PC-9 (cell line): ENCODE measurements at regions not wholly inside any gene's neighbourhood (a gene's known extent, or its start where the extent isn't known, plus 50 kb on each side); places are given as distances from the start of the nearest gene placed in this dataset.

Source experiments
- BruUV-seq: library from RNA; stranded (reverse); fragments of 400-500 nt; replicated peaks from 2 replicates; lab custom pipeline; 2021; lab: Mats Ljungman, UMichigan
- CTCF ChIA-PET: fragments of 300-600 bp; sonication (Branson Sonifier 250); formaldehyde crosslinking; loops from one replicate; lab custom pipeline; 2022; ENCODE audit warnings: antibody characterized with exemption; lab: Charles Lee
- POLR2A ChIA-PET: fragments of 300-600 bp; sonication (Branson Sonifier 250); formaldehyde crosslinking; loops from one replicate; lab custom pipeline; 2022; ENCODE audit warnings: antibody characterized with exemption; ENCODE audit not compliant: unreplicated experiment; lab: Charles Lee
- DNase-seq, 2 experiments: peaks; one replicate each; pipeline versions ENCODE4 v3.0.0 to v3.0.0-alpha.2; 2015 to 2022; ENCODE audit warnings: mixed read lengths in 1 of 2
- H2AFZ ChIP-seq: fragments of 200-600 bp; sonication (generic); 2 replicates; pipeline ENCODE4 v1.8.1; 2017; ENCODE audit warnings: antibody characterized with exemption
- H3F3A ChIP-seq: fragments of 200-600 bp; sonication (generic); 2 replicates; pipeline ENCODE4 v1.8.1; 2017; ENCODE audit warnings: antibody characterized with exemption, mild to moderate bottlenecking, low read depth; ENCODE audit not compliant: insufficient read depth
- H3K27ac ChIP-seq: fragments of 200-600 bp; sonication (generic); 2 replicates; pipeline ENCODE4 v1.6.1; 2016; ENCODE audit warnings: mixed run types
- H3K27me3 ChIP-seq: fragments of 200-600 bp; sonication (generic); 2 replicates; pipeline ENCODE4 v1.6.1; 2016; ENCODE audit warnings: low read depth, mixed run types; ENCODE audit not compliant: insufficient read depth
- H3K36me3 ChIP-seq: fragments of 200-600 bp; sonication (generic); 2 replicates; pipeline ENCODE4 v1.6.1; 2016; ENCODE audit warnings: low read depth, mixed run types
- H3K4me1 ChIP-seq: fragments of 200-600 bp; sonication (generic); replicated peaks from 2 replicates; pipeline ENCODE4 v1.6.1; 2016; ENCODE audit warnings: mixed run types; ENCODE audit not compliant: insufficient read depth
- H3K4me2 ChIP-seq: fragments of 200-600 bp; sonication (generic); 2 replicates; pipeline ENCODE4 v1.6.1; 2017; ENCODE audit warnings: mixed run types
- H3K4me3 ChIP-seq: fragments of 200-600 bp; sonication (generic); 2 replicates; pipeline ENCODE4 v1.6.1; 2016; ENCODE audit warnings: mixed run types
- H3K79me2 ChIP-seq: fragments of 200-600 bp; sonication (generic); 2 replicates; pipeline ENCODE4 v1.6.1; 2017; ENCODE audit warnings: low read depth, mixed run types
- H3K9me2 ChIP-seq: fragments of 200-600 bp; sonication (generic); 2 replicates; pipeline ENCODE4 v1.8.1; 2017; ENCODE audit warnings: mild to moderate bottlenecking; ENCODE audit not compliant: insufficient read depth
- H3K9me3 ChIP-seq: fragments of 200-600 bp; sonication (generic); 2 replicates; pipeline ENCODE4 v1.8.1; 2016; ENCODE audit warnings: low read depth; ENCODE audit not compliant: insufficient read depth
- H4K20me1 ChIP-seq: fragments of 200-600 bp; sonication (generic); 2 replicates; pipeline ENCODE4 v1.8.1; 2017; ENCODE audit not compliant: insufficient read depth
- CTCF ChIP-seq: fragments of 200-600 bp; sonication (generic); conservative IDR thresholded peaks from 2 replicates; pipeline ENCODE4 v1.6.1; 2017; ENCODE audit warnings: mixed run types, antibody characterized with exemption, mild to moderate bottlenecking, moderate library complexity
- EZH2 ChIP-seq: fragments of 200-600 bp; sonication (generic); IDR thresholded peaks from 2 replicates; pipeline ENCODE4 v1.8.0; 2017; ENCODE audit warnings: antibody characterized with exemption, low read depth
- intact Hi-C: fragments of 100-400 bp; cut with micrococcal nuclease; formaldehyde crosslinking; loops from one replicate; pipeline ENCODE4 v1.10.0; 2022; ENCODE audit not compliant: unreplicated experiment

- ChIA-PET CTCF (no interaction called here), POLR2A (no interaction called here)
- H3F3A ChIP-seq: no peaks in the 10 kb centered on the region
These were observed 137.2 kb upstream of the PRLR start for GRCh38 chr5:35367526-35367925.

GRCh38 chr5:35365758-35366157 is 135.5 kb upstream of the PRLR start:
- no peaks in the 10 kb centered on the region for H3K9me2 ChIP-seq
- no peak overlapping the region for H3K27ac ChIP-seq
- no peaks in the 10 kb centered on the region for H3K4me1 ChIP-seq
- POLR2A ChIA-PET: no interaction called here
- intact Hi-C loops: no loop called here
- H3K4me2 ChIP-seq: no peak overlapping the region
- no peaks in the 10 kb centered on the region for H3K9me3 ChIP-seq
- no peaks in the 10 kb centered on the region for H3K79me2 ChIP-seq
- TF ChIP-seq CTCF (no peak), EZH2 (no peak)
- H3K27me3 ChIP-seq: no peaks in the 10 kb centered on the region
- no peak for DNase-seq
- H3K4me3 ChIP-seq: no peak overlapping the region
- H2AFZ ChIP-seq: no peak overlapping the region
- H4K20me1 ChIP-seq: no peaks in the 10 kb centered on the region
- H3K36me3 ChIP-seq: no peaks in the 10 kb centered on the region
- no TSS peak for BruUV-seq
- CTCF ChIA-PET: no interaction called here
- H3F3A ChIP-seq: no peaks in the 10 kb centered on the region

More at GRCh38 chr5:35367526-35367925, 137.2 kb upstream of the PRLR start:
- Histone ChIP-seq H3K4me1 (no peaks in the 10 kb centered on the region), H3K27me3 (no peaks in the 10 kb centered on the region), H2AFZ (no peak overlapping the region), H3K4me3 (no peak overlapping the region), H3K4me2 (no peak overlapping the region), H3K36me3 (no peaks in the 10 kb centered on the region), H4K20me1 (no peaks in the 10 kb centered on the region), H3K9me3 (no peaks in the 10 kb centered on the region), H3K27ac (no peak overlapping the region), H3K9me2 (no peaks in the 10 kb centered on the region), H3K79me2 (no peaks in the 10 kb centered on the region)
- intact Hi-C loops: no loop called here
- DNase-seq: no peak
- no TSS peak for BruUV-seq
- TF ChIP-seq EZH2 (no peak), CTCF (no peak)

- intact Hi-C loops: no loop called here
- no peaks in the 10 kb centered on the region for H3K36me3 ChIP-seq
- H3F3A ChIP-seq: no peaks in the 10 kb centered on the region
- no peaks in the 10 kb centered on the region for H3K27me3 ChIP-seq
- H3K4me3 ChIP-seq: no peak overlapping the region
- no peak for DNase-seq
- no peaks in the 10 kb centered on the region for H3K9me3 ChIP-seq
- no peak overlapping the region for H3K4me2 ChIP-seq
- H3K79me2 ChIP-seq: no peaks in the 10 kb centered on the region
- H3K27ac ChIP-seq: no peak overlapping the region
- H3K9me2 ChIP-seq: no peaks in the 10 kb centered on the region
- BruUV-seq: no TSS peak
- H3K4me1 ChIP-seq: no peaks in the 10 kb centered on the region
- H4K20me1 ChIP-seq: no peaks in the 10 kb centered on the region
- H2AFZ ChIP-seq: no peak overlapping the region
- TF ChIP-seq EZH2: no peak
- no peak for TF ChIP-seq CTCF
- CTCF ChIA-PET: no interaction called here
- POLR2A ChIA-PET: no interaction called here
These were observed 134.1 kb upstream of the PRLR start for GRCh38 chr5:35364350-35364749.
